Central memory CD8-positive, alpha-beta T cell (primary cell): ENCODE measurements at regions not wholly inside any gene's neighbourhood (a gene's known extent, or its start where the extent isn't known, plus 50 kb on each side); places are given as distances from the start of the nearest gene placed in this dataset.

Experiments used
- ATAC-seq: fragments of 150-1000 bp; cut with Tn5 transposase; replicated peaks from 2 replicates; pipeline ENCODE4 v1.10.0; 2022; ENCODE audit warnings: mild to moderate bottlenecking, moderate FRiP score, moderate number of reproducible peaks; ENCODE audit not compliant: poor library complexity, severe bottlenecking; ENCODE audit errors: extremely low read depth
- DNase-seq, 2 donors: peaks; one replicate each; pipeline ENCODE4 v3.0.0; 2021; ENCODE audit warnings: low spot score in 2 of 2
- H3K27ac Mint-ChIP-seq: one replicate; pipeline ENCODE4 v1.8.0; 2022; ENCODE audit warnings: low read depth, mild to moderate bottlenecking, moderate library complexity, mixed read lengths
- H3K27me3 Mint-ChIP-seq: one replicate; pipeline ENCODE4 v1.8.0; 2022; ENCODE audit warnings: mixed read lengths
- H3K36me3 Mint-ChIP-seq: one replicate; pipeline ENCODE4 v1.8.0; 2022; ENCODE audit warnings: mild to moderate bottlenecking, moderate library complexity, mixed read lengths; ENCODE audit not compliant: insufficient read depth
- H3K4me1 Mint-ChIP-seq: one replicate; pipeline ENCODE4 v1.8.0; 2022; ENCODE audit warnings: mixed read lengths
- H3K4me3 Mint-ChIP-seq: one replicate; pipeline ENCODE4 v1.8.0; 2022; ENCODE audit warnings: mild to moderate bottlenecking, moderate library complexity, mixed read lengths
- H3K9me3 Mint-ChIP-seq: one replicate; pipeline ENCODE4 v1.8.0; 2022; ENCODE audit warnings: mixed read lengths

DNA sequence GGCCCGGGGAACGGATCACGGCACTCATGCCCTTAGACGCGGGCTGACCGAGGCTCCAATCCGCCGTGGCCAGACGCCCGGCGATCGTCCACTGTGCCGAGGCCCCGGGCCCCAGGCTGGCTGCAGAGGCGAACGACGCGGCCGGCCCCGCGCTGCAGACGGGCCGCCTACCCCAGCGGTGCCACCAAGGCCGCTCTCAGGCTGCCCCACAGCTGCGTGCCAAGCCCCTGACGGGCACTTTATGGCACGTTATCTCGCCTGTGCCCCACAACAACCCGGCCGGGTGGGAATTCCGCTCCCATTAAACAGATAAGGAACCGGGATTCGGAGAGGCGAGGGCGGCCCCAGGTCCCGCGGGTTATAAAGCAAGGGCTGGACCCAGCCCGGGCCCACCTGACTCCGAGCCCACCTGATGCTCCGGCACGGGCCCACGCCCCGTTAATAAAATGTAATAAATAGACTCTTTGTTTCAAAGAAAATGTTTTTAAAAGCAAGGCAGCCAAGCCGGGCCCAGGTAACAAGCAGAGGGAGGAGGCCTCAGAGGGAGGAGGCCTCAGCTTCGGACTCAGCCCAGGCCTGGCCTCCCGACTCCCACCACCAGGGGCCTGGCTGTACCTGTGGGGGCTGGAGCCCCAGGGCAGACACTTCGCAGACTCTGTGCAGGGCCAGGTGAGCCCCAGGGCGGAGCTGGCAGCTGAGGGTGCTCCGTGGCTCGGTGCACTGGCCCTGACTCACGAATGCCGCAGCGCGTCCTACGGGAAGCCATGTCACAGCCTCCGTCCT, 79.7 kb downstream of the FOXL3 start:
- no peak overlapping the region for H3K4me3 Mint-ChIP-seq
- no peaks in the 10 kb centered on the region for H3K9me3 Mint-ChIP-seq
- H3K27me3 Mint-ChIP-seq: no peaks in the 10 kb centered on the region
- DNase-seq (no peak), ATAC-seq (no peak)
- H3K36me3 Mint-ChIP-seq: peaks cover 2% of the 10 kb centered on the region
- no peak overlapping the region for H3K27ac Mint-ChIP-seq
- H3K4me1 Mint-ChIP-seq: peaks cover 12% of the 10 kb centered on the region

DNA sequence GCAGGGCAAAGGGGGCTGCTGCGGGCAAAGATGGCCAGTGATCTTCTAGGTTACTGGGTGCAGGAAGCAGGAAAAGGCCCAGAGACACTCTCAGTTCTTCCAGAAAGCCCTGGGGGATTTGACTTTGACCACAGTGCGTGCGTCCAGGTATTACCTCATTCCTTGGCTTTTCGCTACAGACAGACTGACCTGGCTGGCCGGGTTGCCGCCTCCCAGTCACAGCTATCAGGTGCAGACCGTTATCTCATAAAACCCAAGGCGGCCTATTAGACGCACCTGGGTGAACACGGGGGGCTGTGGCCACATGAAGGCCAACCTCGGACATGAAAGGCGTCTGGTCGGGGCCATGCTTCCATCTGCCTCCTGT, 80.3 kb downstream of the FOXL3 start:
- no peaks in the 10 kb centered on the region for H3K9me3 Mint-ChIP-seq
- peaks cover 2% of the 10 kb centered on the region for H3K36me3 Mint-ChIP-seq
- no peak for ATAC-seq
- H3K27me3 Mint-ChIP-seq: no peaks in the 10 kb centered on the region
- H3K4me3 Mint-ChIP-seq: no peak overlapping the region
- H3K27ac Mint-ChIP-seq: no peak overlapping the region
- no peak for DNase-seq
- peaks cover 12% of the 10 kb centered on the region for H3K4me1 Mint-ChIP-seq

DNA sequence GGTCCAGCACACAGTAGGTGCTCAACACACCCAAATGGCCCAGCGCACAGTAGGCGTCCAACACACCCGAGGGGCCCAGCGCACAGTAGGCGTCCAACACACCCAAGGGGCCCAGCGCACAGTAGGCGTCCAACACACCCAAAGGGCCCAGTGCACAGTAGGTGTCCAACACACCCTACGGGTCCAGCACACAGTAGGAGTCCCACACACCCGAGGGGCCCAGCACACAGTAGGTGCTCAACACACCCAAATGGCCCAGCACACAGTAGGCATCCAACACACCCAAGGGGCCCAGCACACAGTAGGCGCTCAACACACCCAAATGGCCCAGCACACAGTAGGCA, 80.8 kb downstream of the FOXL3 start:
- Mint-ChIP-seq H3K27ac (no peak overlapping the region), H3K4me1 (peaks cover 10% of the 10 kb centered on the region), H3K9me3 (no peaks in the 10 kb centered on the region), H3K36me3 (peaks cover 2% of the 10 kb centered on the region), H3K4me3 (no peak overlapping the region), H3K27me3 (no peaks in the 10 kb centered on the region)
- no peak for ATAC-seq
- no peak for DNase-seq

DNA sequence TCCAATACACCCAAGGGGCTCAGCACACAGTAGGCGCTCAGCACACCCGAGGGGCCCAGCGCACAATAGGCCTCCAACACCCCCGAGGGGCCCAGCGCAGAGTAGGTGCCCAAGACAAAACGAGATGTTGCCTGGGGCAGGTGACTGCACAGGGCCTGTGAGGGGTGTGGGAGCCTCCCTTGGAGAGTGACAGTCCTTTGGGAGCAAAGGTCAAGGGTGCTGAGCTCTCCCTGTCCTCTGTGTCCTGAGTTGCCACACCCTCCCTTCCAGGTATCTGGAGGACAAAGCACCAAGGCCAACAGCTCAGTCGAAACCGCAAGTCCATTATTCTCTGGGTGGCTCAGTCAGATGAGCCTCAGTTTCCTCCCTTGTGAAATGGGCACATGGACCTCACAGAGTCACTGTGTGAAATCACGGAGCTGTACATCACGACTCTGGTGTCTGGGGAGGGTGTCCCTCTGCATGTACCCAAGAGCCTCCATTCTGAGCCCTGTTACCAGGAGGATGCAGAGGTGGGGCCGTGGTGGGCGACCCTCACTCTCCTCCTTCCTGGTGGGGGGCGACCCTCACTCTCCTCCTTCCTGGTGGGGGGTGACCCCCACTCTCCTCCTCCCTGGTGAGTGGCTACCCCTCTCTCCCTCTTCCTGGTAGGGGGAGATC, 81.3 kb downstream of the FOXL3 start:
- no peaks in the 10 kb centered on the region for H3K9me3 Mint-ChIP-seq

DNA sequence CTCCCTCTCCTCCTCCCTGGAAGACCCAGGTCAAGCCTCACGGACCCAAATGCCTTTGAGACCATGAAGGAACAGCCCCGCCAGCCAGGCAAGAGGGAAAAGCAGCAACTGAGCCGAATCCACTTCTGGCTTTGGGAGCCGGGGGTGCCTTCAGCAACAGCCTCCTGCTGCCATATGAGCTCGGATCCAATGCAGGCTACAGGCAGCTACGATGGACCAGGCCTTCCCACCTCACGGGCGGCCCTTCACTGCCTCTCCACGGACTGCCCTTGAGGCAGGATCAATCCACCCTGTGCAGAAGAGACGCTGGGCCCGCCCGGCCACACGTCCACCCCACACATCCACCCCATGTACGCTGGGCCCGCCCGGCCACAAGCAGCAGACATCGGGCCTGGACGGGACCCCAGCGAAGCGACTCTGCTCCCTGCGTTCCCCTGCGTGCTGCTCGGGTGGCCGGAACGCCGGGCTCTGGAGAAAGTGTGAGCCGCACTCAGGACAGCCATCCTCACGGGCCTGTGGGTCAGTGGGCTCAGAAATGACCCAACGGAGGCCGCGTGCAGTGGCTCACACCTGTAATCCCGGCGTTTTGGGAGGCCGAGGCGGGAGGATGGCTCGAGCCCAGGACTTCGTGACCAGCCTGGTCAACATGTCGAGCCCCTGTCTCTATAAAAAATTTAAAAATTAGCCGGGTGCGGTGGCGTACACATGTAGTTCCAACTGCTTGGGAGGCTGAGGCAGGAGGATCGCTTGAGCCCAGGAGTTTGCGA, 82.0 kb downstream of the FOXL3 start:
- ATAC-seq (no peak), DNase-seq (no peak)
- Mint-ChIP-seq H3K4me1 (no peaks in the 10 kb centered on the region), H3K9me3 (no peaks in the 10 kb centered on the region), H3K27ac (no peak overlapping the region), H3K4me3 (no peak overlapping the region), H3K36me3 (peaks cover 2% of the 10 kb centered on the region), H3K27me3 (no peaks in the 10 kb centered on the region)

More for the DNA sequence above, 81.3 kb downstream of the FOXL3 start:
- ATAC-seq (no peak), DNase-seq (no peak)
- Mint-ChIP-seq H3K4me3 (no peak overlapping the region), H3K36me3 (peaks cover 2% of the 10 kb centered on the region), H3K4me1 (peaks cover 5% of the 10 kb centered on the region), H3K27me3 (no peaks in the 10 kb centered on the region), H3K27ac (no peak overlapping the region)

DNA sequence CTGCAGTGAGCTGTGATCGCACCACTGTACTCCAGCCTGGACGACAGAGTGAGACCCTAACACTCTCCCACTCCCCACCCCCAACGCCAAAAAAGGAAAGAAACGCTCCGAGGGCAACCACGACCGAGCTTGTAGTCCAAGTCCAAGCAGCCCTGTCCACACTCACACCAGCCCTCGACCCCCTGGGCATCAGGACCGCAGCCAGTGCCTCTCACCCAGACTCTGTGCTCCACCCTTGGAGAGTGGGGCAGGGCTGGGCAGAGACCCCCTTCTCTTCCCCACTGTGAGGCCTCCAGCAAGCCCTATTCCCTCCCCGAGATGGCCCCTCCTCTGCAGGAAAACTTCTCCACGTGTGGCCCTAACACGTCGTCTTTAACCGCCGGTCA, 82.6 kb downstream of the FOXL3 start:
- Mint-ChIP-seq H3K27me3 (no peaks in the 10 kb centered on the region), H3K27ac (no peak overlapping the region), H3K4me1 (no peaks in the 10 kb centered on the region), H3K4me3 (no peak overlapping the region), H3K36me3 (peaks cover 2% of the 10 kb centered on the region), H3K9me3 (no peaks in the 10 kb centered on the region)
- ATAC-seq: no peak
- no peak for DNase-seq

DNA sequence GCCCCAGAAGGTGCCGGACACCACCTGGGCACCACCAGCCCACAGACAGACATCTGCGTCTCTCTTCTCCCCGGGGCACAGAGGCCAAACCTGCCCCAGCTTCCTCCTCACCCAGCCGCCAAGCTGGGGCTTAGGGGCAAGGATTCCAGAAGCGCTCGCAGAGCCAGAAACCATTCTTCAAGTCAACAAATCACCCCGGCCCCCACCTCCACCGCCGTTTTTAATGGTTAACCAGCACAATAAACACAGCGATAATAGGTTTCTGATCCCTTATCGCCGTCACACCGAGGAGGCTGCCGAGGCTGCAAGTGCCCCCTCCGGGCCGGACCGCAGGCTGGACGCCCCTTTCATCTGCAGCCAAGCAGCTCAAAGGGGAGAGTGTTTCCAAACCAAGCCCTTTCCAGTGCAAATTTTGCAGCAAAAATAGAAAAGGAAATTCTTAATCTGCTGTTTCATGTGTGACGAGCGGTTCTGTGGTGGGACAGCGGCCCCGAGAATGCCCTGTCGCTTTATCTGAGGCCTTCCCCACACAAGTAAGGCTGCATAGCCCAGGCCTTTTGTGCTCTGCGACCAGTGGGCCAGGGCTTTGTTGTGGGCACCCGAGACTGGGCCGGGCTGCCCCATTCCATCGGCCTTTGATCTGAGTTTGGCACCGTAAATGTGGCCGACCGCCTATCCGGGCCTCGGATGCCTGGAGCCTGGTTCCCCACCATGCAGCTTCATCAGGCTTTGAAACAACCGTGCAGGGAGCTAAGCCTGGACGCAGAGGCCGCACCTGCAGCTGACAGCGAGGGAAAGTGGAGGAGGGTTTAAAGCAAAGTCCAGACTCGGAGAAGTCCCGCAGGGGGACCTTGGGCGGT, 83.2 kb downstream of the FOXL3 start:
- peaks cover 5% of the 10 kb centered on the region for H3K27me3 Mint-ChIP-seq
- no peaks in the 10 kb centered on the region for H3K9me3 Mint-ChIP-seq
- H3K27ac Mint-ChIP-seq: no peak overlapping the region
- peaks cover 3% of the 10 kb centered on the region for H3K4me1 Mint-ChIP-seq
- no peak overlapping the region for H3K4me3 Mint-ChIP-seq
- DNase-seq: no peak
- H3K36me3 Mint-ChIP-seq: peaks cover 2% of the 10 kb centered on the region
- ATAC-seq: no peak

DNA sequence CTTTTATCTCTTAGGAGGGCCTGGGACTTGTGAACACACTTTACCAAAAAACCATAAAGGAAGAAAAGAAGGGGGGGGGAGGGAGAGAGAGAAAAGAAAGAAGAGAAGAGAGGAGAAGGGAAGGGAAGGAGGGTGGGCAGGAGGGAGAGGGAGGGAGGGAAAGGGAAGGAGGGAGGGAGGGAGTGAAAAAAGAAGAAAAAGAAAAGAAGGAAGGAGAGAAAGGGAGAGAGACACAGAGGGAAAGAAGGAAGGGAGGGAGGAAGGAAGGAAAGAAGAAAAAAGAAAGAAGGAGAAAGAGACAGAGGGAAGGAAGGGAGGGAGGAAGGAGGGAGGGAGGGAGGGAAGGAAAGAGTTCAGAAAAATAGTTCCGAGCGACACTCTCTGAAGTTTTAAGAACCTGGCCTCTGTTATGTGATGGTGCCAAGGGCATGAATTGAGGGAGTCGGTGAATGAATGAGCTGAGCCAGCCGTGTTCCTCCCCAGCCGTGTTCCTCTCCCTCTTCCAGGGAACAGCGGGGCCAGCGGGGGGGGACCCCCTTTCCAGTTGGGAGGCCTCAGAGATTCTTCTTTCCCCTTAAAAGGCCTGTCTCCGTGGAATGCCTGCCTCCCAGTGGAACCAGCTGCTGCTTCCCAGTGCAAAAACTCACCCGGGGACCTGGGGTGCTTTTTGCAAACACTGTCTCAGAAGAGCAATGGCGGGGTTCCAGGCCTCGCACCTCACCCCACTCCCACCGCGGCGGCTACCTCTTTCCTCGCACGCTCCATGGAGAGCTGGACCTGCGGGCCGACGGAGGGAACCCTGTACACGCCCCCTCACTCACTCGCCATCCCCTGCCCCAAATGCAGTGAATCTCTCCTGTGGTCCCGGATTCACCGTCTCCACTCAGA, 84.1 kb downstream of the FOXL3 start:
- Mint-ChIP-seq H3K27ac (no peak overlapping the region), H3K36me3 (peaks cover 2% of the 10 kb centered on the region), H3K9me3 (no peaks in the 10 kb centered on the region), H3K4me3 (no peak overlapping the region), H3K4me1 (peaks cover 4% of the 10 kb centered on the region), H3K27me3 (peaks cover 8% of the 10 kb centered on the region)
- DNase-seq (no peak), ATAC-seq (no peak)

DNA sequence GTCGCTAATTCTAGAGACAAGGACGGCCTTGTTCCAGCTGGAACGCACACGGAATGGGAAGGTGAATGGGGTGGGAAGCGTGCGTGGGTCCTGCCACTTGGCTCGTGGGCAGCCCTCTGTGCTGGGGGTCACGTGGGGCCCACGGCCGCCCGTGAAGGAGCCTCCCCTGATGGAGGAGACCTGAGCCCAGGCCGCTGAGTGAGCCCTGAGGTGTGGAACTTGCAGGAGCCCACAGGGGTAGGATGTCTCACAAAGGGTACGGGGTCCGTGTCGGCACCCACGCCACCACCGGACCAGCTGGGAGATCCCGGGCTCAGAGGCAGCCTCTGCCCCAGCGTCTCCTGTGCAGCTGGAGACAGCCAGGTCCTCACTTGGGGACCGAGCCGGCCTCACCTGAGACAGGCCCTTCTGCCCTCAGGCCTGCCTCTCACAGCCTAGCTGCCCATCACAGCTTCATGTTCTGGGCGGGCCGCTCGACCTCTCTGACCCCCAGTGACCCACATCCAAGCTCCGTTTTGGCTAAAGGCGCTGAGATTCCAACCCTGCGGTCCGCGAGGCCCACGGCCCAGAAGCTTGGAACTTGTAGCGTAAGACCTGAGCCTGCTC, 84.8 kb downstream of the FOXL3 start:
- H3K4me3 Mint-ChIP-seq: no peak overlapping the region
- H3K9me3 Mint-ChIP-seq: no peaks in the 10 kb centered on the region
- DNase-seq (no peak), ATAC-seq (no peak)
- H3K4me1 Mint-ChIP-seq: peaks cover 4% of the 10 kb centered on the region
- no peak overlapping the region for H3K27ac Mint-ChIP-seq
- H3K27me3 Mint-ChIP-seq: peaks cover 8% of the 10 kb centered on the region
- peaks cover 2% of the 10 kb centered on the region for H3K36me3 Mint-ChIP-seq

DNA sequence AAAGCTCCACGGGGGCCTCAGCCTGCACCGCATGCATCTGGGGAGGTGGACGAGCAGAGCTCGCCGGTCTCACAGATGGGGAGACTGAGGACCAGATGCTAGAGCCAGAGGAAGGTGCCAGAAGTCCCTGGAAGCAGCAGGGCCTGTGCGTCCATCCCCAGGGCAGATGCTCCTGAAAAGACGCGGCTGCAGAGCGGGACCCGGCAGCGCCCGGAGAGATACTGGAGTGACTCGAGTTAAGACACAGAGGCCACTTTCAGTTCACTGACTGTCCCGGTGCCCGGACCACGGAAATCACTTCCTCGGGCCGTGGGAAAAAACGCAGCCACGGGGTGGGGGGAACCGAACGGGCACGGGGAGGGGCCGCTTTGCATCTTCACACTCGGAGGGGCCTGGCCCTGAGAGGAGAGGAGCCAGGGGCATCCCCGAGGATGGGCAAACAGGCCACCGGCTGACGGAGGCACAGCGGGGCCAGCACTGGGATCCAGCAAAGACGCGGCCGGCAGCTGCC, 85.4 kb downstream of the FOXL3 start:
- no peak for DNase-seq
- H3K4me1 Mint-ChIP-seq: peaks cover 4% of the 10 kb centered on the region
- H3K27ac Mint-ChIP-seq: no peak overlapping the region
- no peaks in the 10 kb centered on the region for H3K9me3 Mint-ChIP-seq
- peaks cover 8% of the 10 kb centered on the region for H3K27me3 Mint-ChIP-seq
- ATAC-seq: no peak
- no peak overlapping the region for H3K4me3 Mint-ChIP-seq
- H3K36me3 Mint-ChIP-seq: peaks cover 2% of the 10 kb centered on the region

DNA sequence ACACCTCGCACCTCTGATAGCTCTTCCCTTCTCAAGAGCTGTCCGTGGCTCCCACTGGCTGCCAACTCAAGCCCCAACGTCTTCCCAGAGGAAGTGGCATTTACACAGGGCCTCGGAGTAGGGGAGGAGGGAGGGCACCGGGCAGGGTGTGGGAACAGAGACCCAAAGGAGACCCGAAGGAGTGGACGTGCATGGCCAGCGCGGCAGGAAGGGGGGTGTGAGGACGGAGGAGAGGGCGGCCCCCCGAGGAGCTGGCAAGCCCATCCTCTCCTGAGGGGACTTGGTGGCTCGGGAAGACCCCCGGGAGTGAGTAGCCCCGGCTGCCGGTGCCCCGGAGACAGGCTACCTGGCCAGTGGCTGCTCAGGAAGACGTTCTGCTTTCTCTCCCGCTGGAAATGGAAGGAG, 85.9 kb downstream of the FOXL3 start:
- H3K4me1 Mint-ChIP-seq: peaks cover 7% of the 10 kb centered on the region
- H3K9me3 Mint-ChIP-seq: no peaks in the 10 kb centered on the region
- ATAC-seq (no peak), DNase-seq (no peak)
- no peak overlapping the region for H3K27ac Mint-ChIP-seq
- peaks cover 8% of the 10 kb centered on the region for H3K27me3 Mint-ChIP-seq
- peaks cover 2% of the 10 kb centered on the region for H3K36me3 Mint-ChIP-seq
- no peak overlapping the region for H3K4me3 Mint-ChIP-seq
